ENCODE measurements at regions not wholly inside any gene's neighbourhood (a gene's known extent, or its start where the extent isn't known, plus 50 kb on each side); places are given as distances from the start of the nearest gene placed in this dataset.
A peak's percentile ranks its signal among the peaks of the same experiment; 100 is the strongest.
"Not testable (repeated sequence)": the region's sequence is repeated elsewhere in the genome, so short reads cannot be mapped to it uniquely, and the experiment has no call there.

- DNase-seq = no peak
These were observed 208.1 kb upstream of the CDKN2B start for GRCh38 chr9:22217254-22217653.

GRCh38 chr9:22225856-22226255 lies 216.8 kb upstream of the CDKN2B start:
- not testable (repeated sequence) for DNase-seq

GRCh38 chr9:22227986-22228385 lies 218.6 kb upstream of the DMRTA1 start:
- DNase-seq = no peak

GRCh38 chr9:22228542-22228941 lies 218.1 kb upstream of the DMRTA1 start:
- DNase-seq = no peak

- DNase-seq = no peak
These were observed 217.6 kb upstream of the DMRTA1 start for GRCh38 chr9:22229069-22229468.

GRCh38 chr9:22231309-22231708 lies 215.3 kb upstream of the DMRTA1 start:
- DNase-seq = not testable (repeated sequence)

GRCh38 chr9:22232971-22233370 lies 213.7 kb upstream of the DMRTA1 start:
- DNase-seq = no peak

GRCh38 chr9:22237497-22238363 lies 208.9 kb upstream of the DMRTA1 start:
- no peak for DNase-seq

GRCh38 chr9:22238809-22239684 lies 207.6 kb upstream of the DMRTA1 start:
- DNase-seq = no peak

- DNase-seq = no peak
These were observed 206.0 kb upstream of the DMRTA1 start for GRCh38 chr9:22240619-22241018.

- DNase-seq = no peak
These were observed 205.6 kb upstream of the DMRTA1 start for GRCh38 chr9:22241024-22241423.

GRCh38 chr9:22241611-22242010 lies 205.0 kb upstream of the DMRTA1 start:
- DNase-seq = no peak

GRCh38 chr9:22244139-22245011 lies 202.2 kb upstream of the DMRTA1 start:
- peak in 1 of 58 donors; percentile 1 for DNase-seq

- no peak for DNase-seq
These were observed 191.3 kb upstream of the DMRTA1 start for GRCh38 chr9:22255337-22255736.

- DNase-seq = no peak
These were observed 190.2 kb upstream of the DMRTA1 start for GRCh38 chr9:22256381-22256780.

- DNase-seq = no peak
These were observed 189.4 kb upstream of the DMRTA1 start for GRCh38 chr9:22257026-22257816.

GRCh38 chr9:22265038-22265437 lies 181.6 kb upstream of the DMRTA1 start:
- no peak for DNase-seq

GRCh38 chr9:22265534-22265933 lies 181.1 kb upstream of the DMRTA1 start:
- DNase-seq = no peak

- DNase-seq = no peak
These were observed 172.1 kb upstream of the DMRTA1 start for GRCh38 chr9:22274477-22274876.

- no peak for DNase-seq
These were observed 168.2 kb upstream of the DMRTA1 start for GRCh38 chr9:22278426-22278825.

Measured in anterior cingulate cortex (tissue), 58 donors.